GM12878 (cell line): ENCODE measurements at regions not wholly inside any gene's neighbourhood (a gene's known extent, or its start where the extent isn't known, plus 50 kb on each side); places are given as distances from the start of the nearest gene placed in this dataset.

Experiments
- ATAC-seq: fragments of 200-7000 bp; cut with Tn5 transposase; 3 replicates; pipeline ENCODE4 v1.9.1; 2020; ENCODE audit warnings: mild to moderate bottlenecking, moderate library complexity
- BruUV-seq: library from RNA; stranded (reverse); fragments of 400-500 nt; replicated peaks from 2 replicates; lab custom pipeline; 2021; lab: Mats Ljungman, UMichigan
- CTCF ChIA-PET: fragments of 300-600 bp; sonication (Branson Sonifier 250); formaldehyde crosslinking; extraction: SDS; loops from one replicate; lab custom pipeline; 2021; ENCODE audit warnings: inconsistent platforms; lab: Yijun Ruan, JAX
- POLR2A ChIA-PET: fragments of 350-600 bp; formaldehyde crosslinking; extraction: SDS; loops from one replicate; lab custom pipeline; 2021; ENCODE audit warnings: inconsistent platforms; lab: Charles Lee
- RAD21 ChIA-PET: fragments of 300-600 bp; sonication (Branson Sonifier 250); formaldehyde crosslinking; loops from one replicate; lab custom pipeline; 2023; ENCODE audit warnings: antibody characterized with exemption; ENCODE audit not compliant: unreplicated experiment; lab: Charles Lee
- SMC1A ChIA-PET: fragments of 300-600 bp; sonication (Branson Sonifier 250); formaldehyde crosslinking; loops from one replicate; lab custom pipeline; 2023; ENCODE audit not compliant: unreplicated experiment, uncharacterized antibody; lab: Charles Lee
- DNase-seq: peaks from one replicate; pipeline ENCODE4 v3.0.0-alpha.2; 2011; ENCODE audit warnings: low read depth, low spot score
- FAIRE-seq: peaks from 3 replicates; lab custom pipeline; 2011; peaks lifted over from hg19 to GRCh38; lab: Jason Lieb, UNC
- H2AFZ ChIP-seq: 2 replicates; pipeline ENCODE4 v1.6.0; 2011; ENCODE audit warnings: low read depth, low read length, control low read depth; ENCODE audit not compliant: control insufficient read depth
- H3K27ac ChIP-seq: 2 replicates; pipeline ENCODE4 v1.5.1; 2011; ENCODE audit warnings: control low read depth; ENCODE audit not compliant: control insufficient read depth, insufficient read depth
- H3K27me3 ChIP-seq, 2 experiments: replicated peaks in 1 of 2; 2 replicates each; pipeline versions ENCODE4 v1.6.0 to v1.6.1; 2011; ENCODE audit warnings: low read length in 1 of 2; ENCODE audit not compliant: control insufficient read depth in 2 of 2, insufficient read depth in 2 of 2
- H3K36me3 ChIP-seq, 2 experiments: 2 replicates each; pipeline ENCODE4 v1.5.1; 2011; ENCODE audit warnings: low read length in 1 of 2; ENCODE audit not compliant: control insufficient read depth in 2 of 2, insufficient read depth in 2 of 2
- H3K4me1 ChIP-seq: 2 replicates; pipeline ENCODE4 v1.6.1; 2011; ENCODE audit warnings: mild to moderate bottlenecking, low read length, moderate library complexity, mixed read lengths; ENCODE audit not compliant: control insufficient read depth, insufficient read depth
- H3K4me2 ChIP-seq: 2 replicates; pipeline ENCODE4 v1.6.0; 2011; ENCODE audit warnings: control low read depth; ENCODE audit not compliant: control insufficient read depth, insufficient read depth
- H3K4me3 ChIP-seq: fragments of 200-600 bp; sonication (generic); 2 replicates; pipeline ENCODE4 v1.5.1; 2016
- H3K79me2 ChIP-seq: 2 replicates; pipeline ENCODE4 v1.6.0; 2011; ENCODE audit warnings: low read length; ENCODE audit not compliant: control insufficient read depth, insufficient read depth
- H3K9ac ChIP-seq: 2 replicates; pipeline ENCODE4 v1.8.0; 2011; ENCODE audit warnings: low read length, control low read depth, mixed read lengths; ENCODE audit not compliant: control insufficient read depth, insufficient read depth
- H3K9me3 ChIP-seq: replicated peaks from 3 replicates; pipeline ENCODE4 v1.5.1; 2011; ENCODE audit warnings: mild to moderate bottlenecking, low read length; ENCODE audit not compliant: control insufficient read depth, insufficient read depth
- H4K20me1 ChIP-seq: 2 replicates; pipeline ENCODE4 v1.6.0; 2011; ENCODE audit not compliant: control insufficient read depth, insufficient read depth
- CREB1 ChIP-seq: IDR thresholded peaks from 2 replicates; pipeline ENCODE4 v1.6.1; 2012; ENCODE audit warnings: low read depth, mild to moderate bottlenecking, inconsistent platforms
- PAX5 ChIP-seq: IDR thresholded peaks from 2 replicates; pipeline ENCODE4 v1.6.1; 2011; ENCODE audit warnings: low read depth, low read length, borderline replicate concordance
- ZNF274 ChIP-seq: IDR thresholded peaks from one replicate; pipeline ENCODE4 v1.8.0; 2011; ENCODE audit not compliant: insufficient read length, insufficient read depth
- ZNF592 ChIP-seq: fragments of 450-650 bp; IDR thresholded peaks from 2 replicates; pipeline ENCODE4 v1.6.1; 2017; ENCODE audit warnings: mild to moderate bottlenecking, moderate library complexity
- WGBS: methylation state at CpG from one replicate; pipeline ENCODE4 v1.1.6; 2016; ENCODE audit warnings: low lambda C conversion rate; ENCODE audit not compliant: insufficient replicate concordance, insufficient coverage; ENCODE audit errors: missing lambda C conversion rate; 5-methylcytosine and 5-hydroxymethylcytosine counted together
- in situ Hi-C: fragments of 300-500 bp; cut with MboI; formaldehyde crosslinking; loops from 9 replicates; pipeline ENCODE4 v1.14.3; 2018; ENCODE audit warnings: mixed read lengths
- intact Hi-C: fragments of 100-400 bp; cut with micrococcal nuclease; formaldehyde crosslinking; loops from one replicate; pipeline ENCODE4 v1.14.2; 2022; ENCODE audit not compliant: unreplicated experiment
- TF ChIP-seq, protein P1 (sequence below): IDR thresholded peaks from 2 replicates; pipeline ENCODE4 v1.6.1; 2011; ENCODE audit warnings: borderline replicate concordance, low read depth, mild to moderate bottlenecking, moderate library complexity, low read length; ENCODE audit not compliant: insufficient read depth, poor library complexity, severe bottlenecking
- TF ChIP-seq, protein P2 (sequence below): IDR thresholded peaks from 2 replicates; pipeline ENCODE4 v1.6.1; 2012; ENCODE audit warnings: mild to moderate bottlenecking, low read depth, low read length
- TF ChIP-seq, protein P3 (sequence below): fragments of 450-650 bp; IDR thresholded peaks from 2 replicates; pipeline ENCODE4 v1.6.1; 2017; ENCODE audit warnings: low read depth, mild to moderate bottlenecking, moderate library complexity

- TF ChIP-seq ZNF592 (no peak), ZNF274 (no peak), CREB1 (no peak)
- TF ChIP-seq, protein P1, sequence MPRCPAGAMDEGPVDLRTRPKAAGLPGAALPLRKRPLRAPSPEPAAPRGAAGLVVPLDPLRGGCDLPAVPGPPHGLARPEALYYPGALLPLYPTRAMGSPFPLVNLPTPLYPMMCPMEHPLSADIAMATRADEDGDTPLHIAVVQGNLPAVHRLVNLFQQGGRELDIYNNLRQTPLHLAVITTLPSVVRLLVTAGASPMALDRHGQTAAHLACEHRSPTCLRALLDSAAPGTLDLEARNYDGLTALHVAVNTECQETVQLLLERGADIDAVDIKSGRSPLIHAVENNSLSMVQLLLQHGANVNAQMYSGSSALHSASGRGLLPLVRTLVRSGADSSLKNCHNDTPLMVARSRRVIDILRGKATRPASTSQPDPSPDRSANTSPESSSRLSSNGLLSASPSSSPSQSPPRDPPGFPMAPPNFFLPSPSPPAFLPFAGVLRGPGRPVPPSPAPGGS: no peak
These were observed 85.9 kb upstream of the LANCL2 start (continued) for GRCh38 chr7:55279080-55279845.

DNA sequence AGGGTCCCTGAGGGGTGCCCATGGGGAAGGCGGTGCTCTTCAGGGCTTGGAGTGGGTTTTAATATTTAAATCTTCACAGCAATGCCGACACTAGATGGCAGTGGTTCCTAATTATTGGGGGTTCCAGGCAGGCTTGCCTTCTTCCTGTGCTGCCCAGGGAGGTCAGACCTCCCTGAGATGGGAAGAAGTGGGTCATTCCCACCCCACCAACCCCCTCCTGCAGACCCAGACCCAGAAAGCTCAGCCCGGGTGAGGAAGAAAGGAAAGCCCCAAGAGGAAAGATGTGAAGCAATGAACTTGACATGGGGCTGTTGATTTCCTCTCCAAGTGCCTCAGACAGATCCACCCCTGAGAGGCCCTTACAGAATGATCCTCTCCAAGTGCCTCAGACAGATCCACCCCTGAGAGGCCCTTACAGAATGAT lies 85.1 kb upstream of the LANCL2 start:
- H3K4me1 ChIP-seq: no peaks in the 10 kb centered on the region
- SMC1A ChIA-PET: interaction anchor here (0.8 to 8.5 kb wide), 16 partner anchors 12 to 319 kb away, joined by 3 to 140 read pairs (median 3); no protein-coding TSS in a partner anchor
- no peaks in the 10 kb centered on the region for H4K20me1 ChIP-seq
- no TSS peak for BruUV-seq
- DNase-seq: no peak
- FAIRE-seq: peak; percentile 86
- H3K36me3 ChIP-seq: no peaks in the 10 kb centered on the region
- no peak overlapping the region for H3K4me3 ChIP-seq
- H3K4me2 ChIP-seq: no peak overlapping the region
- in situ Hi-C loops: loop anchor here (25.0 kb wide), 1 partner anchor 307 kb away; no protein-coding TSS in a partner anchor
- H3K27me3 ChIP-seq: 0 out of 4 replicates have a peak, but pooled peaks cover 0 to 2% of the 10 kb centered on the region in 2 experiments
- H3K79me2 ChIP-seq: no peaks in the 10 kb centered on the region
- H2AFZ ChIP-seq: peak overlapping the region; percentile 13
- no peak overlapping the region for H3K27ac ChIP-seq
- CTCF ChIA-PET: interaction anchor here (0.6 to 19.5 kb wide), 27 partner anchors 8 to 505 kb away, joined by 3 to 322 read pairs (median 5); partner anchors contain the start of gene LANCL2
- intact Hi-C loops: loop anchor here (1.0 to 5.0 kb wide), 4 partner anchors 29 to 312 kb away; no protein-coding TSS in a partner anchor
- POLR2A ChIA-PET: interaction anchor here (0.8 kb wide), 1 partner anchor 137 kb away, joined by 4 read pairs; no protein-coding TSS in a partner anchor
- peak; percentile 96 for ATAC-seq
- no peaks in the 10 kb centered on the region for H3K9me3 ChIP-seq
- no peak overlapping the region for H3K9ac ChIP-seq
- RAD21 ChIA-PET: interaction anchor here (0.8 to 5.9 kb wide), 9 partner anchors 9 to 318 kb away, joined by 3 to 68 read pairs (median 9); partner anchors contain the start of gene LANCL2
- 2% methylated on average over 3 of the region's 3 CpGs for WGBS
- TF ChIP-seq, protein P2, sequence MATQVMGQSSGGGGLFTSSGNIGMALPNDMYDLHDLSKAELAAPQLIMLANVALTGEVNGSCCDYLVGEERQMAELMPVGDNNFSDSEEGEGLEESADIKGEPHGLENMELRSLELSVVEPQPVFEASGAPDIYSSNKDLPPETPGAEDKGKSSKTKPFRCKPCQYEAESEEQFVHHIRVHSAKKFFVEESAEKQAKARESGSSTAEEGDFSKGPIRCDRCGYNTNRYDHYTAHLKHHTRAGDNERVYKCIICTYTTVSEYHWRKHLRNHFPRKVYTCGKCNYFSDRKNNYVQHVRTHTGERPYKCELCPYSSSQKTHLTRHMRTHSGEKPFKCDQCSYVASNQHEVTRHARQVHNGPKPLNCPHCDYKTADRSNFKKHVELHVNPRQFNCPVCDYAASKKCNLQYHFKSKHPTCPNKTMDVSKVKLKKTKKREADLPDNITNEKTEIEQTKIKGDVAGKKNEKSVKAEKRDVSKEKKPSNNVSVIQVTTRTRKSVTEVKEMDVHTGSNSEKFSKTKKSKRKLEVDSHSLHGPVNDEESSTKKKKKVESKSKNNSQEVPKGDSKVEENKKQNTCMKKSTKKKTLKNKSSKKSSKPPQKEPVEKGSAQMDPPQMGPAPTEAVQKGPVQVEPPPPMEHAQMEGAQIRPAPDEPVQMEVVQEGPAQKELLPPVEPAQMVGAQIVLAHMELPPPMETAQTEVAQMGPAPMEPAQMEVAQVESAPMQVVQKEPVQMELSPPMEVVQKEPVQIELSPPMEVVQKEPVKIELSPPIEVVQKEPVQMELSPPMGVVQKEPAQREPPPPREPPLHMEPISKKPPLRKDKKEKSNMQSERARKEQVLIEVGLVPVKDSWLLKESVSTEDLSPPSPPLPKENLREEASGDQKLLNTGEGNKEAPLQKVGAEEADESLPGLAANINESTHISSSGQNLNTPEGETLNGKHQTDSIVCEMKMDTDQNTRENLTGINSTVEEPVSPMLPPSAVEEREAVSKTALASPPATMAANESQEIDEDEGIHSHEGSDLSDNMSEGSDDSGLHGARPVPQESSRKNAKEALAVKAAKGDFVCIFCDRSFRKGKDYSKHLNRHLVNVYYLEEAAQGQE: no peak
- TF ChIP-seq, protein P3, sequence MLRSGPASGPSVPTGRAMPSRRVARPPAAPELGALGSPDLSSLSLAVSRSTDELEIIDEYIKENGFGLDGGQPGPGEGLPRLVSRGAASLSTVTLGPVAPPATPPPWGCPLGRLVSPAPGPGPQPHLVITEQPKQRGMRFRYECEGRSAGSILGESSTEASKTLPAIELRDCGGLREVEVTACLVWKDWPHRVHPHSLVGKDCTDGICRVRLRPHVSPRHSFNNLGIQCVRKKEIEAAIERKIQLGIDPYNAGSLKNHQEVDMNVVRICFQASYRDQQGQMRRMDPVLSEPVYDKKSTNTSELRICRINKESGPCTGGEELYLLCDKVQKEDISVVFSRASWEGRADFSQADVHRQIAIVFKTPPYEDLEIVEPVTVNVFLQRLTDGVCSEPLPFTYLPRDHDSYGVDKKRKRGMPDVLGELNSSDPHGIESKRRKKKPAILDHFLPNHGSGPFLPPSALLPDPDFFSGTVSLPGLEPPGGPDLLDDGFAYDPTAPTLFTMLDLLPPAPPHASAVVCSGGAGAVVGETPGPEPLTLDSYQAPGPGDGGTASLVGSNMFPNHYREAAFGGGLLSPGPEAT: no peak
- TF ChIP-seq PAX5: no peak
